ENCODE measurements at regions not wholly inside any gene's neighbourhood (a gene's known extent, or its start where the extent isn't known, plus 50 kb on each side); places are given as distances from the start of the nearest gene placed in this dataset.

GRCh38 chr3:70832089-70832833 lies 519.8 kb upstream of the MDFIC2 start:
- TF ChIP-seq CTCF (IDR thresholded peaks at IDR 0.05; ENCODE audit: extremely low read depth in 1 of 2, insufficient read depth in 1 of 2, low read depth in 1 of 2, low read length in 2 of 2) (no peak), EZH2 (IDR thresholded peaks at IDR 0.05; ENCODE audit: borderline replicate concordance, low read depth, low read length, severe bottlenecking) (no peak), POLR2AphosphoS5 (IDR thresholded peaks at IDR 0.05; ENCODE audit: insufficient read depth, low read depth, low read length) (no peak), JUN (IDR thresholded peaks at IDR 0.05; ENCODE audit: borderline replicate concordance, insufficient read depth, insufficient read length, low read depth) (no peak)

Data from endothelial cell of umbilical vein (primary cell).